Right cardiac atrium (tissue), 5 donors: ENCODE measurements at regions not wholly inside any gene's neighbourhood (a gene's known extent, or its start where the extent isn't known, plus 50 kb on each side); places are given as distances from the start of the nearest gene placed in this dataset.

Experiments used
- ATAC-seq, 2 donors: fragments of 200-7000 bp; cut with Tn5 transposase; one replicate each; pipeline versions ENCODE4 v1.8.0 to v1.9.1; 2020; ENCODE audit warnings: moderate library complexity in 2 of 2, mild to moderate bottlenecking in 1 of 2
- DNase-seq, 3 donors: peaks; one replicate each; pipeline ENCODE4 v3.0.0-alpha.2; 2020
- H3K27ac ChIP-seq: one replicate; pipeline ENCODE4 v1.5.1; 2013; ENCODE audit warnings: mild to moderate bottlenecking, low read length, control low read depth, moderate library complexity
- H3K27me3 ChIP-seq: one replicate; pipeline ENCODE4 v1.6.1; 2013; ENCODE audit not compliant: control insufficient read depth, insufficient read depth
- H3K4me1 ChIP-seq: one replicate; pipeline ENCODE4 v1.6.1; 2013; ENCODE audit warnings: low read length; ENCODE audit not compliant: control insufficient read depth, insufficient read depth
- H3K4me3 ChIP-seq: one replicate; pipeline ENCODE4 v1.5.1; 2013; ENCODE audit warnings: low read length, control low read depth
- H3K9me3 ChIP-seq: one replicate; pipeline ENCODE4 v1.6.1; 2013; ENCODE audit warnings: low read length; ENCODE audit not compliant: control insufficient read depth
- WGBS: extraction: QIAGEN DNeasy Blood & Tissue Kit; methylation state at CpG from one replicate; pipeline ENCODE4 v1.1.7; 2013; 5-methylcytosine and 5-hydroxymethylcytosine counted together
- intact Hi-C, 4 donors: fragments of 100-400 bp; cut with DNase I; formaldehyde crosslinking; loops; one replicate each; pipeline versions ENCODE4 v1.11.0 to v1.14.0; 2022 to 2023
- donor health status: healthy with polysubstance abuse.
- donor health status: DM: no; HTN: yes; CAD: no.
- donor health status: DM: no; HTN: no; CAD: no.
- donor health status: DM: no; HTN: yes; CAD: no; lungs with severe emphysema.
- donor health status: DM: yes; HTN: yes; CAD: no.

DNA sequence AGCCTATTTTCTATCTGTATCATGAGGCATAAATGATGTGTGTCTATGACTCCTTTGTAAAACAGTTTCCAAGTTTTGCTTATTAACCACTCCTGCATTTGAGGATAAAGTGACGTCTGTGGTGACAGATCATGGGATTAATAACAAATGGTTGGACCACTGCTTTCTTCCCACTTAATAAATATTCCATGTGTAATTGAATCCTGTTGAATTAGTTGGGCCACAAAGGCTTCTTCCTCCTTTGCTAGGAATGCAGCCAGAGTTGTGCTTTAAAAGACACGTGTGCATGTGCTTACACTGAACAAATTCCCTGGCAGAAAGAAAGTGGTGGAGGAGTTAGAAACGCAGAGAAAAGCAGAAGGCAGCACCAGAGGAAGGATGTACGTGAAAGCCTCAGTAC is 150.2 kb downstream of the ACTBL2 start:
- WGBS = 30% methylated on average over 4 of the region's 4 CpGs

DNA sequence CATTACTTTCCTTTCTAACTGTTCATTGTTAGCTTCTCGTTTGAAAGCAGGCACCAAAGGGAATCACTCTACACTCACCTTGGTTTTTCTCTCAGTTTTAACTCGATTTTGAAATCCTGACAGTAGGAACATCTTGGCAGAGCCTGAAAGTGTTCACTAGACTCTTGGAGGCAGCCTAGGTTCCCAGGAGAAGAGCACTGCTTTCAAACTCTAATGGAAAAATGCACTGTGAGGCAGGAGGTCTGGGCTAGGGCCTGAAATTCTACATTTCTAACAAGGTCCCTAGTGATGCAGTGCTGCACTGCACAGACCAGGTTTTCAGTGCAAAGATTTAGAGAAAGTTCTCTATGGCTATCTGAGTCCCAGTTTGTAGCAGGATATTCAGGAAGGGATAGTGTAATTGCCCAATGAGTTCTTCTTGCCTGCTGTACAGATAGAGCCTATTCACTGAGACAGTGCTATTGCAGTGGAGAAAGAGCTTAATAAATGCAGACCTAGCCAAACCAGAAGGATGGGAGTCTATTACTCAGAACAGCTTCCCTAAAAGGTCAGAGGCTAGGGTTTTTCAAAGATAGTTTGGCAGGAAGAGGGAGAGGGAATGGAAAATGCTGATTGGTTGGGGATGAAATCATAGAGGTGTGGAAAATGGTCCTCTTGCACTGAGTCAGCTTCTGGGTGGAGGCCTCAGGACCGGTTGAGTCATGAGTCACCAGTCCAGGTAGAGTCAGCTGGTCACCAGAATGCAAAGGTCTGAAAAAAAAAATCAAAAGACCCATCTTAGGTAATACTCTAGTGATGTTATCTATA is 153.9 kb downstream of the GPBP1 start:
- Histone ChIP-seq H3K4me3 (no peak overlapping the region), H3K4me1 (no peaks in the 10 kb centered on the region), H3K27me3 (no peaks in the 10 kb centered on the region), H3K9me3 (no peaks in the 10 kb centered on the region), H3K27ac (no peak overlapping the region)
- intact Hi-C loops = no loop called here
- ATAC-seq = peak in 1 of 2 donors; percentile 57
- DNase-seq = no peak
- WGBS = 64% methylated on average over 3 of the region's 3 CpGs

More for the DNA sequence above, 150.2 kb downstream of the ACTBL2 start:
- DNase-seq = no peak
- no peak for ATAC-seq
- Histone ChIP-seq H3K9me3 (no peaks in the 10 kb centered on the region), H3K27me3 (no peaks in the 10 kb centered on the region), H3K27ac (no peak overlapping the region), H3K4me1 (no peaks in the 10 kb centered on the region), H3K4me3 (no peak overlapping the region)
- intact Hi-C loops = no loop called here

DNA sequence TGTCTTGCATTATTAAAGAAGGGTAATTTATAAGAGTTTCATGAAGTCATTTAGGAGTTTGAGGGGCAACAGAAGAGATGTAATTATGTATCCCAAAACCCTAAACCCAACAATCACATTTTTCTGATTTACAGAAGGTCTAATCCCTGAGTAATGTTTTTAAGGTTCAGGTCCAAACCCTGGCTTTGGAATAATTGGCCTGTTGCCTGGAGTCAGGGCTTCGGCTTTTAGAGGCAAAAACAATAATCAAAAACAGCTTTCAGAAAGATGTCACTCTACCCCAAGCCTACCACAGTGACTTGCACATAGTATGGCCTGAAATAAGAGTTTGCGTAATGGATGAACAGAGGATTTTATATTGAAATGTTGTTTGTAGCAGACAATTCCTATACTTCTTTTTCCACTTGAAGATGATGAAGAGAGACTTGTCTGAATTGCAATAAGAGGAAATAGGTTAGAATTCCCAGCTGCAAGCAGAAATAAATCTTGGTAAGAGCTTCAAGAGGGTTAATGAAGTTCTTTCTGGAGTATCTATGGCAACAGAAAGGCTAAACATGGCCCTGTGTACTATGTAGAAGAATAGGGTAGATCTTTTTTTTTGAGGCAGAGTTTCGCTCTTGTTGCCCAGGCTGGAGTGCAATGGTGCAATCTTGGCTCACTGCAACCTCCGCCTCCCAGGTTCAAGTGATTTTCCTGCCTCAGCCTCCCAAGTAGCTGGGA is 152.0 kb downstream of the GPBP1 start:
- ATAC-seq (no peak), DNase-seq (no peak)
- Histone ChIP-seq H3K27ac (no peak overlapping the region), H3K9me3 (no peaks in the 10 kb centered on the region), H3K27me3 (no peaks in the 10 kb centered on the region), H3K4me3 (no peak overlapping the region), H3K4me1 (no peaks in the 10 kb centered on the region)
- intact Hi-C loops = no loop called here
- 84% methylated on average over 4 of the region's 4 CpGs for WGBS

DNA sequence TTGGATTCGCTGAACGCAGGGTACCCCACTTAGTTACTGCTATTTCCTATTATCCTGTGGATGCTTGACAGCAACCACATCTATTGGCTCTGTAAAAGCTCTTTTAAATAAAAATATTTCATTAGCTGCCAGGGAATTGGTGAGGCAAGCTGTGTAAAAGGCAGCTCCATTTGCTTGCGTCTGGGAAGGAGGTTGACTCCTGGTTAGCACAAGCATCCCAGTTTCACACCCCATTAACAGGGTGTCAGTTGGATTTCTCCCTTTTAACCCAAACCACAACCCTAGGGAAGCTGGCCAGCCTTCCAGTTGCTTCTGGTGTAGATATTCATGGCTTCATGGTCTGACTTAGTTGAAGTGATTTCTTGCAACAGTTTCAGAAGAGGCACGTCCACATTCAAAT is 151.0 kb downstream of the GPBP1 start:
- Histone ChIP-seq H3K4me3 (no peak overlapping the region), H3K9me3 (no peaks in the 10 kb centered on the region), H3K4me1 (no peaks in the 10 kb centered on the region), H3K27ac (no peak overlapping the region), H3K27me3 (no peaks in the 10 kb centered on the region)
- peak in 2 of 3 donors; percentile 19 to 76 for DNase-seq
- intact Hi-C loops = no loop called here
- 68% methylated on average over 4 of the region's 4 CpGs for WGBS
- peak; percentile 28 to 72 for ATAC-seq

DNA sequence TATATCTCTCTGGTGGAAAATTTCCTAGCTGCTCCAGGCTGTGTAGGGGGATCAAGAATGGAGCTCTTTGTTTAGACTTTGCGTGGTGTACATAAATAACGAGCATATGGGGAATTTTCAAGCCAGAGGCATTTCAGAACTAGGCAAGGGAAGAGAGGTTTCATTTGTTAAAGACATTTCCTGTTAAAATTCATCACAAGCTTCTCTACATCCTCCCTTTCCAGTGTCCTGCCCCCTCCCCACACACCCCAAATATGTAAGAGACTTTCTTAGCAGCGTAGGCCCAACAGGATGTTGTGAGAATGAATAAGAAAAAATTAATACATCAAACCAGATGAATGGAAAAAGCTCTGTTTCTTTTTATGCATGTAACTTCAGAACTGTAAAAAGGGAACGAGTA is 150.3 kb downstream of the GPBP1 start:
- no peak overlapping the region for H3K27ac ChIP-seq
- no peaks in the 10 kb centered on the region for H3K27me3 ChIP-seq
- no peak overlapping the region for H3K4me3 ChIP-seq
- H3K9me3 ChIP-seq = no peaks in the 10 kb centered on the region
- 58% methylated on average over 4 of the region's 4 CpGs for WGBS
- H3K4me1 ChIP-seq = no peaks in the 10 kb centered on the region
- DNase-seq (no peak), ATAC-seq (no peak)
- intact Hi-C loops = no loop called here

DNA sequence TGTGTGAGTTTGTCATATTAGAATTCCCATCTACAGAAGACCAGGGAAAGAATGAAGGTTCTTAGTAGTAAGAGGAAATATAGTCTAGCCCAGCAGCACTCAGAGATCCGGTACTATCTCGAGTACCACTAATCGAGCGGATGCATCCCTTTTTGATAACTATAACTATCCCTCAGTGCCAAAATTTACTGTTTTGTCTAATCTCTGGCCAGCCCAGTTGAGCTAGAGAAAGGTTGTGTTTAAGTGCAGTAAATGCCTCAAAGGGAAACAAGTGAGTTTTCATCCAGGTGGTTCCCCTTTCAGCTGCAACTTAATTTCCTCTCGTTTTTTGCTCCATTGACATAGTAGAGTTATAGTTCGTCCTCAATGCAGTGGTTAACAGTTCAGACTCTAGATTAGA is 146.7 kb downstream of the GPBP1 start:
- Histone ChIP-seq H3K4me3 (no peak overlapping the region), H3K4me1 (no peaks in the 10 kb centered on the region), H3K27me3 (no peaks in the 10 kb centered on the region), H3K27ac (no peak overlapping the region), H3K9me3 (no peaks in the 10 kb centered on the region)
- WGBS = 40% methylated on average over 6 of the region's 6 CpGs
- peak in 1 of 2 donors; percentile 34 for ATAC-seq
- intact Hi-C loops = no loop called here
- no peak for DNase-seq

DNA sequence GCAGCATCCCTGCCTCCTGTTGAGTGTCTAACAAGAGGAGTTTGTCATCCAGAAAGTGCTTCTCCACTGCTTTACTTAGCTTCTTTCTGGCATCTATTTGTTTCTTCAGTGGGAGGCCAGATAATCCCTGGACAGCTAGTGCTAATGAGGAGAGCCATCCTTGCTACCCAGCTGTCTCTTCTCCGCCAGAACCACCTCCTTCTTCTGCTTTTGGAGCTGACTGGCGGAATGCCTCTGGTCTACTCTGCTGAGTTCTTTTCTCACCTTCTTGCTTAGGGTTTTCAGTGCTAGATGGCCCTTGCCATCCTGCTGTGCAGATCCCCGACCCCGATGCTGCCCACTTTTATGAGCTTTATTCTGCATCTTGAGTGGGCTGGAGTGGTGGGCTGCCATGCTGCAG is 145.8 kb downstream of the GPBP1 start:
- Histone ChIP-seq H3K4me3 (no peak overlapping the region), H3K27ac (no peak overlapping the region), H3K9me3 (no peaks in the 10 kb centered on the region), H3K4me1 (no peaks in the 10 kb centered on the region), H3K27me3 (no peaks in the 10 kb centered on the region)
- WGBS = 99% methylated on average over 4 of the region's 4 CpGs
- DNase-seq (no peak), ATAC-seq (no peak)
- intact Hi-C loops = loop anchor here in 1 of 4 donors (10.0 kb wide), 1 partner anchor 455 kb away; no protein-coding TSS in a partner anchor

DNA sequence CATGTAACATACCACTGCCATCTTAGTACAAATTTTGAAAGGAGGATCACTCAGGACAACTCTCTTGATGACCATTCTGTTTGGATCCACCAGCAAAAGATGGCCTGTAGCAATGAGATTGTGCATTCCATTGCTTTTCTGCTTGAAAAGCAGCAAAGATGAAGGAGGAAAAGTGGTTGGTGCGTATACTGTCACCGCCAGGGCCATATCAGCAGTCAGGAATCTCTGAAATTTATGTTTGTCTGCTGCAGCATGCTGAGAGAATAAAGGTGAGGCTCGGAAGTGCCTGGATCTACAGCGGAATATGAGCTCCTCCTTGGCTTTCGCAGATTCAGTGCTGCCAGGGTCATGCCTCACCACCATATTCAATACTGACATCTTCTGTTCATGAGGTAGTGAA is 144.4 kb downstream of the GPBP1 start:
- Histone ChIP-seq H3K4me1 (no peaks in the 10 kb centered on the region), H3K27ac (no peak overlapping the region), H3K9me3 (no peaks in the 10 kb centered on the region), H3K27me3 (no peaks in the 10 kb centered on the region), H3K4me3 (no peak overlapping the region)
- intact Hi-C loops = loop anchor here in 1 of 4 donors (10.0 kb wide), 1 partner anchor 457 kb away; no protein-coding TSS in a partner anchor
- WGBS = 98% methylated on average over 5 of the region's 5 CpGs
- ATAC-seq = no peak
- DNase-seq = no peak

DNA sequence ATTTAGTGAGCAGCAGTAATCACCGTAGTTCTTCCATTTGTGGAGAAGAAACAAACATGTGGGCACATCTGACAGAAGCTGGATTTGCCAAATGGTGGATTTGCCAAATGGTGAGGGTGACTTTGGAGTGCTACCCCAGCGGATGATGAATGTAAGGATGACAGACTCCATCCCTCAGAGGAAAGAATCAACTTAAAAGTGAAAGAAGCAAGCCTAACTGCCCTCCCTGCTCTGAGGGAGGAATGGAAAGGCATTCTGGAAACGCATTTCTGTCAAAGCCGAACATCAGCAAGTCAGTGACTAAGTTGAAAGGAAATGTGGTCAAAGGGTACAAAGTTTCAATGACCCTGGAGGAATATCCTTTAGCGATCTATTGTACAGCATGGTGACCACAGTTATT is 143.5 kb downstream of the GPBP1 start:
- Histone ChIP-seq H3K9me3 (no peaks in the 10 kb centered on the region), H3K4me1 (no peaks in the 10 kb centered on the region), H3K27me3 (no peaks in the 10 kb centered on the region), H3K27ac (no peak overlapping the region), H3K4me3 (no peak overlapping the region)
- ATAC-seq (no peak), DNase-seq (no peak)
- 77% methylated on average over 5 of the region's 5 CpGs for WGBS
- intact Hi-C loops = loop anchor here in 1 of 4 donors (10.0 kb wide), 1 partner anchor 457 kb away; no protein-coding TSS in a partner anchor

DNA sequence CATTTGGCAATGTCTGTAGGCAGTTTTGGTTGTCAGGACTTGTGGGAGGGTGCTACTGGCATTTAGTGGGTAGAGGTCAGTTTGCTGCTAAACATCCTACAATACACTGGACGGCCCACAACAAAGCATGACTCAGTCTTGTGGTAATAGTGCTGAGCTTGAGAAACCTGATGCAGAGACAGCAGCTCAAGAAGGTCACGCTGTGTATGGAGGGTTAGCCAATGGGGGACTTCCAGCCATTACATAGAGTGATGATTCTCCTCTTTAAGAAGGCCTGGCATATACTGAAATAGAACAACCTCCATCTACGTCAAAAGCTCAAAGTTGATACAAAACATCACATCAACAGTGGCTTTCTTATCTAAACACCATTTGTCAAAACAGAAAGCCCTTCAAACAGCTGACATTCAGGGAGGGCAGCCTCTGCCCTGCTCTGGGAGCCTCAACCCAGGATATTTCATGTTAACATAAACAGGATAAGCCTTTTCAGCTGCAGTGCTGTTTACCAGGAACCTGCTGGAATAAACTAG is 143.0 kb downstream of the GPBP1 start:
- intact Hi-C loops = loop anchor here in 1 of 4 donors (10.0 kb wide), 1 partner anchor 458 kb away; no protein-coding TSS in a partner anchor
- 66% methylated on average over 3 of the region's 3 CpGs for WGBS
- Histone ChIP-seq H3K4me1 (no peaks in the 10 kb centered on the region), H3K27ac (no peak overlapping the region), H3K9me3 (no peaks in the 10 kb centered on the region), H3K4me3 (no peak overlapping the region), H3K27me3 (no peaks in the 10 kb centered on the region)
- DNase-seq (no peak), ATAC-seq (peak in 1 of 2 donors; percentile 71)

DNA sequence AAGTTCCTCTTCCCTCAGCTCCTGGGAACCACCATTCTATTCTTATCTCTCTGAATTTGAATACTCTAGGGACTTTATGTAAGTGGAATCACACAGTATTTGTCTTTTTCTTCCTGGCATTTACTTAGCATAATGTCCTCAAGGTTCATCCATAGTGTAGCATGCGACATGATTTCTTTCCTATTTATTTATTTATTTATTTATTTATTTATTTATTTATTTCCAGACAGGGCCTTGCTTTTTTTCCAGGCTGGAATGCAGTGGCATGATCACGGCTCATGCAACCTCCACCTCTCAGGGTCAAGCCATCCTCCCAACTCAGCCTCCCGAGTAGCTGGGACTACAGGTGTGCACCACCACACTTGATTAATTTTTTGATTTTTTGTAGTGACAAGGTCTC is 142.1 kb downstream of the GPBP1 start:
- DNase-seq (no peak), ATAC-seq (no peak)
- H3K4me1 ChIP-seq = no peaks in the 10 kb centered on the region
- no peaks in the 10 kb centered on the region for H3K27me3 ChIP-seq
- WGBS = 94% methylated on average over 3 of the region's 3 CpGs
- no peak overlapping the region for H3K4me3 ChIP-seq
- H3K9me3 ChIP-seq = no peaks in the 10 kb centered on the region
- H3K27ac ChIP-seq = no peak overlapping the region
- intact Hi-C loops = loop anchor here in 1 of 4 donors (10.0 kb wide), 1 partner anchor 459 kb away; no protein-coding TSS in a partner anchor
